HCT116 (cell line): ENCODE measurements at regions not wholly inside any gene's neighbourhood (a gene's known extent, or its start where the extent isn't known, plus 50 kb on each side); places are given as distances from the start of the nearest gene placed in this dataset.

Experiments used
- EZH2 ChIP-seq: fragments of 200-600 bp; sonication (generic); IDR thresholded peaks from 2 replicates; pipeline ENCODE4 v1.6.1; 2017; ENCODE audit warnings: antibody characterized with exemption, mixed run types
- POLR2A ChIP-seq: IDR thresholded peaks from 2 replicates; pipeline ENCODE4 v1.7.0; 2011; ENCODE audit warnings: borderline replicate concordance; ENCODE audit not compliant: insufficient read depth, insufficient read length; ENCODE audit errors: extremely low read depth
- POLR2AphosphoS5 ChIP-seq: IDR thresholded peaks from 2 replicates; pipeline ENCODE4 v1.6.1; 2011; ENCODE audit warnings: mild to moderate bottlenecking, low read depth, low read length, moderate library complexity
- TF ChIP-seq, protein P1 (sequence below), 3 experiments: fragments of 200-600 bp in 1 of 3; sonication (generic) in 1 of 3; IDR thresholded peaks in 2 of 3; conservative IDR thresholded peaks in 1 of 3; 2 replicates each; pipeline ENCODE4 v1.5.1; 2012 to 2017; ENCODE audit warnings: low read depth in 2 of 3, low read length in 2 of 3, antibody characterized with exemption in 1 of 3, borderline replicate concordance in 1 of 3, control low read depth in 1 of 3, mild to moderate bottlenecking in 1 of 3, mixed read lengths in 1 of 3, mixed run types in 1 of 3, moderate library complexity in 1 of 3; ENCODE audit not compliant: insufficient read depth in 1 of 3

DNA sequence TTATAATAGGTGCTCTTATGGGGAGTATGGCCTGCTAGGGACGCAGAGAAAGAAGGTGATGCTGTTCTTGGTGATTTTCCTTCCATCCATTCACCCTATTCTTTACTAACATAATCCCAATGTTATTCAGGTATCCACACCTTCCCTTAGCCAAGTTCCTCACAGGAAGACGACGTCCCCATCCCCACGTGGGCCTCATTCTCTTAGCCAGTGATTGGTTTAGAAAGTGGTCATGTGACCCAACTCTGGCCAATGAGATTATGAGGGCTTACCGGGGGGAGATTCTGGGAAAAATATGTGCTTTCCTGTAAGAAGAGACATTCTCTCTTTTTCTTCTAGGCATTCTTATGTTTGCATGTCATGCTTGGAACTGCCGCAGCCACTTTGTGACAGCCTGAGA is 474.7 kb downstream of the HAPSTR1 start:
- TF ChIP-seq POLR2A, result no peak
- TF ChIP-seq EZH2, result no peak
- TF ChIP-seq, protein P1, sequence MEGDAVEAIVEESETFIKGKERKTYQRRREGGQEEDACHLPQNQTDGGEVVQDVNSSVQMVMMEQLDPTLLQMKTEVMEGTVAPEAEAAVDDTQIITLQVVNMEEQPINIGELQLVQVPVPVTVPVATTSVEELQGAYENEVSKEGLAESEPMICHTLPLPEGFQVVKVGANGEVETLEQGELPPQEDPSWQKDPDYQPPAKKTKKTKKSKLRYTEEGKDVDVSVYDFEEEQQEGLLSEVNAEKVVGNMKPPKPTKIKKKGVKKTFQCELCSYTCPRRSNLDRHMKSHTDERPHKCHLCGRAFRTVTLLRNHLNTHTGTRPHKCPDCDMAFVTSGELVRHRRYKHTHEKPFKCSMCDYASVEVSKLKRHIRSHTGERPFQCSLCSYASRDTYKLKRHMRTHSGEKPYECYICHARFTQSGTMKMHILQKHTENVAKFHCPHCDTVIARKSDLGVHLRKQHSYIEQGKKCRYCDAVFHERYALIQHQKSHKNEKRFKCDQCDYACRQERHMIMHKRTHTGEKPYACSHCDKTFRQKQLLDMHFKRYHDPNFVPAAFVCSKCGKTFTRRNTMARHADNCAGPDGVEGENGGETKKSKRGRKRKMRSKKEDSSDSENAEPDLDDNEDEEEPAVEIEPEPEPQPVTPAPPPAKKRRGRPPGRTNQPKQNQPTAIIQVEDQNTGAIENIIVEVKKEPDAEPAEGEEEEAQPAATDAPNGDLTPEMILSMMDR (IDR thresholded peaks at IDR 0.05 in 2 of 3, conservative IDR thresholded peaks at IDR 0.05 in 1 of 3; ENCODE audit: borderline replicate concordance in 1 of 3, insufficient read depth in 1 of 3, low read depth in 2 of 3, low read length in 2 of 3), result no peak
- no peak for TF ChIP-seq POLR2AphosphoS5
